ENCODE measurements at regions not wholly inside any gene's neighbourhood (a gene's known extent, or its start where the extent isn't known, plus 50 kb on each side); places are given as distances from the start of the nearest gene placed in this dataset.

GRCh38 chr4:41413670-41414411 is 124.1 kb upstream of the LIMCH1 start:
- intact Hi-C loops (cut with DNase I): no loop called here
- DNase-seq (ENCODE audit: missing footprints) (no peak), ATAC-seq (no peak)

- intact Hi-C loops (cut with DNase I): no loop called here
- ATAC-seq: no peak
- DNase-seq (ENCODE audit: missing footprints): no peak
Observed at GRCh38 chr4:41414412-41414779, 123.6 kb upstream of the LIMCH1 start.

GRCh38 chr4:41418444-41418843 is 119.5 kb upstream of the LIMCH1 start:
- intact Hi-C loops (cut with DNase I): loop anchor here (2.0 kb wide), 1 partner anchor 48 kb away; no protein-coding TSS in a partner anchor
- peak; percentile 94 for ATAC-seq

DNA sequence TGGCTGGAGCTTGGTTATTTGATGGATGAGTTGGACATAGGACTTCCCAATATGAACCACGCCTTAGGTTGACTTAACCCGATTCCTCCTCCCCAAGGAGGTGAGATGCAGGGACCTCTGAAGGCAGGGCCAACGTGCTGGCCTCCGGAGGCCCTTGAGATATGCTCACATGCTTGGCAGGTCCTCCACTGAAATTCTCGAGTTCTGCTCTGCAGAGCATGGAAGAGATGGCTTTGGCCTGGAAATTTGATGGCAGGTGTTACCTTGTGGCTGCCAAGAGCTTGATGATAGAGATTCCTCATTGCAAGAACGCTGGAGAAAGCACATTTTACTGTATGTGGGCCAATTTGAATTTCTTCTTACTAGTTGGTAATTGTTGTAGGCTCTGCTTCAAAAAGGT is 117.4 kb upstream of the LIMCH1 start:
- intact Hi-C loops (cut with DNase I): no loop called here
- ATAC-seq: no peak
- DNase-seq (ENCODE audit: missing footprints): peak; percentile 59

More at GRCh38 chr4:41418444-41418843, 119.5 kb upstream of the LIMCH1 start:
- peak; percentile 89 for DNase-seq (ENCODE audit: missing footprints)

DNA sequence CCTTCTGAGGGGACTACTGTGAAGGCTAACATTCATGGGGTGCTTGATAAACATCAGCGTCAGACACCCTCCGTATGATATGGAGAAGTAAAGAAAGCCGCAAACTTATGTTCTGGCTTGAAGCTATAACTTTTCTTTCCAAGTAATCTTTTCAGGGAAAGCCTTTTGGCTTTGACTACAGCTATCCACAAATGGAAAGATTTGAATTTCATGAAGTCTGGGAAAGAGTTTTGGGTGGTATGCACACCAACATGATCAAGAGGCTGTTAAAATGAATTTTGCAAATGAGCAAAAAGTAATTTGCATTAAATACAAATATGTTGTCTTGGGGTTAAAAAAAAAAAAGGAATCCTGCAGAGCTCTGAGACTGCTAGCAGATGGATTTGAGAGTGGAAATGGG is 114.8 kb upstream of the LIMCH1 start:
- no peak for ATAC-seq
- no peak for DNase-seq (ENCODE audit: missing footprints)
- intact Hi-C loops (cut with DNase I): no loop called here

DNA sequence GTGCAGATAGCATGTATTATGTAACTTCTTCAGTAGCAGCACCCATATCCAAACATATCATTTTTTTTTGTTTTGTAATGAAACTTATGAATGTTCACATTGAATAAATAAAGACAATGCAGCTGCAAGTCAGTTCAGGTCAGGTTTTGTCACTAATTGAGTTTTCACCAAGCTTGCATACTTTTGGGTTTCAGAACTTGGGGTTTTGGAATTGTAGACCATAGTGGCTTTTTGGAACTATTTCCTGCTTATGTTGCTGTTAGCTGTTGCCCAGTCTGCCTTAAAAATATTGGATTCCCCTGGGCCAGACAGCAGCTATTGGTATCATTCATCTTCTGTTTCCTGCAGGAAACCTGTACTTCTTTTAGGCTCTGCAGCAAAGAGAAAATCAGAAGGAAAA is 113.4 kb upstream of the LIMCH1 start:
- DNase-seq (ENCODE audit: missing footprints) (no peak), ATAC-seq (no peak)
- intact Hi-C loops (cut with DNase I): no loop called here

- intact Hi-C loops (cut with DNase I): loop anchor here (5.0 kb wide), 3 partner anchors 63 to 232 kb away; partner anchors contain the start of gene LIMCH1
- DNase-seq (ENCODE audit: missing footprints) (no peak), ATAC-seq (no peak)
Observed at GRCh38 chr4:41425650-41426049, 112.3 kb upstream of the LIMCH1 start.

DNA sequence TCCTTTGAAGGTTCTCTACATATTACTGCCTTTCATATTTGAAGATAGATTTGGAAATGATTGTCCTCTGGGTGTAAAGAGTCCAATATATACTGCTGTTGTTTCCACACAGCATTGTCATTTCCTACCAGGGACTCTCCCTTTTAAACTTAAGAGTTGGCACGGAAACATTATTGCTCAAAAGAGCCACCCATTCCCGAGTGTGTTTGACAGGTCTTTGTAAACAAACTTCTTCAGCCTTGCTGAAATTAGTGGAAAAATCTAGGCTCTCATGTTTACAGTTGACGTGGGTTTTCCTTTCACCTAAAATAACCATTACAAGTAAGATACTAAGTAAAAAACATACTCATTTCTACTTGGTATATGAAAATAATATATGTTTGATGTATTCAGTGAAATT is 111.4 kb upstream of the LIMCH1 start:
- intact Hi-C loops (cut with DNase I): loop anchor here (5.0 kb wide), 3 partner anchors 64 to 231 kb away; partner anchors contain the start of gene LIMCH1
- ATAC-seq: no peak
- no peak for DNase-seq (ENCODE audit: missing footprints)

DNA sequence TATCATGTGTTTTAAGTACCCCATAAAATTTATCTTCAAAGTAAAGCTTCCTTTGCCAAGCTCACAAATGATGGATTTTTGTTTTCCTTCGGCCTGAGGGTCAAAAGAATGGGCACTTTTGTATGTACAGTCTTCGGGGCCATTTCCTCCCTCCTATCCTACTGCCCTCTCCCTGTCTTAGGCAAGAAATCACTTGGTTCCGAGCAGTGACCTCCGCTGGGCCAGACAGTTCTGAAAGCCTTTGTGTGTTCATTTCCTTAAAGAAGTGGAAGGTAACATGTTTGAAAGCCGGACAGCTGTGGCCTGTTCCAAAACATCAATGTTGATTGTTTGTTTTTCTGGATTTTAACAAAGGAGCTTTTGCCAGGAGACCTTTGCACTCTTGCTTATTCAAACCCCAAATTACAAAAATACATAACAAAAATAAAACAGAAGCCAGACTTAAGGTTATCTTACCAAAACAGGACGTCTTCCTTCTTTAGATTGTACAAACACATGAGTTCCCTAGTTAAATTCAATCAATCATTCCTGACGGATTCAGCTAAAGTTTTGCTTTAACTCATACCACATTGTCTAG is 110.6 kb upstream of the LIMCH1 start:
- intact Hi-C loops (cut with DNase I): loop anchor here (5.0 kb wide), 3 partner anchors 65 to 230 kb away; partner anchors contain the start of gene LIMCH1
- DNase-seq (ENCODE audit: missing footprints) (peak; percentile 22), ATAC-seq (no peak)

- ATAC-seq (no peak), DNase-seq (ENCODE audit: missing footprints) (no peak)
- intact Hi-C loops (cut with DNase I): loop anchor here (5.0 kb wide), 3 partner anchors 66 to 229 kb away; partner anchors contain the start of gene LIMCH1
Observed at GRCh38 chr4:41427931-41428600, 109.9 kb upstream of the LIMCH1 start.

- DNase-seq (ENCODE audit: missing footprints) (no peak), ATAC-seq (no peak)
- intact Hi-C loops (cut with DNase I): loop anchor here (5.0 kb wide), 3 partner anchors 66 to 229 kb away; partner anchors contain the start of gene LIMCH1
Observed at GRCh38 chr4:41428601-41429279, 109.2 kb upstream of the LIMCH1 start.

GRCh38 chr4:41429280-41429669 is 108.7 kb upstream of the LIMCH1 start:
- DNase-seq (ENCODE audit: missing footprints) (no peak), ATAC-seq (peak; percentile 58)
- intact Hi-C loops (cut with DNase I): loop anchor here (5.0 kb wide), 3 partner anchors 67 to 228 kb away; partner anchors contain the start of gene LIMCH1

- DNase-seq (ENCODE audit: missing footprints) (no peak), ATAC-seq (peak; percentile 32)
- intact Hi-C loops (cut with DNase I): no loop called here
Observed at GRCh38 chr4:41430792-41431191, 107.2 kb upstream of the LIMCH1 start.

DNA sequence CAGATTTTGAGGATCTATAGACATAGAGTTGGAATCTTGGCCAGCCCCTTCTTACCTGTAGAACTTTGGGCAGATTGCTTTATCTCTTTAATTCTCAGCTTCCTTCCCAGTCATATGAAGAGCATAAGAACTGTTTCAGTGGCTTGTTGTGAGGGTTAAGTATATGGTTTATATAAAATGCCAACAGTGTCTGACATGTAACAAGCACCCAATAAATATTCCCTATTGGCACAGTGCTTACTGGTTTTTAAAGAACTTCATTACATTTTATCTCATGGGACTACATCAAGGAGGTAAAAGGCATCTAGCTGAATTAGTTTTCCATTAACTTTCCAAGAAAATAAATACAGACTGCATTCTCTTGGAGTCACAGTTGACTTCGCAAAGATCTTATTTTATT is 106.7 kb upstream of the LIMCH1 start:
- intact Hi-C loops (cut with DNase I): no loop called here
- ATAC-seq (no peak), DNase-seq (ENCODE audit: missing footprints) (no peak)

- no peak for ATAC-seq
- intact Hi-C loops (cut with DNase I): no loop called here
- no peak for DNase-seq (ENCODE audit: missing footprints)
Observed at GRCh38 chr4:41432219-41432618, 105.7 kb upstream of the LIMCH1 start.

DNA sequence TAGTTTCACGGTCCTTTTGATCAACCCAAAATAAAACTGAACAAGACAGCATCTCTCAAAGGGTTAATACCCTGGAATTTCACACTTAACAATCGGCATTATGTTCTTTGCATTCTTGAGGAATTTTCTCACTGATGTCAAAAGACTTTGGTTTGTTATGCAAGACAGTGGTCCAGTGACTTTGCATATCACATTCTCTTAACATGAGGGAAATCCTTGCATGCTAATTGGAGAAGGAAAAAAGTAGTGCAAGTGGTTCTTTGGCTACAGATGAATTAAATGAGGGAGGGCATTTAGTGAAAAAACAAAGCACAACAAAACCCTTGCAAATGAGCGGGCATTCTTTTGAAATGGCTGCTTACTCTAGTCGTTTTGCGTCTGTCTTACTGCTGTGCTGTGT is 105.1 kb upstream of the LIMCH1 start:
- intact Hi-C loops (cut with DNase I): no loop called here
- no peak for ATAC-seq
- DNase-seq (ENCODE audit: missing footprints): no peak

DNA sequence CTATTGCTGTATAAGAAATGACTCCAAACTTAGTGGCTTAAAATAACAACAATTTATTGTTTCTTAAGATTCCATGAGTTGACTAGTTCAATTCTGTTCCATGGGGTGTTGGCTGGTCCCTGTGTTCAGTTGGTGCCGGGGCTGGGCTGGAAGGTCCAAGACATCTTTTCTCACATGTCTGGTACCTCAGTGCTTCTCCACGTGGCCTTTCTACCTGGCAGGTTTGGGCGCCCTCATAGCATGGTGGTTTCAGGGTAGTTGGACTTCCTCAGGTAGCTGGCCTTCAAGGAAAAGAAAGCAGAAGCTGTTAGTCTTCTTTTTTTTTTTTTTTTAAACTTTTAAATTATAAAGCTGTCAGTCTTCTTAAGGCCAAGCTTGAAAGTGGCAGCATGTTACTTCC is 104.6 kb upstream of the LIMCH1 start:
- ATAC-seq: no peak
- intact Hi-C loops (cut with DNase I): no loop called here
- DNase-seq (ENCODE audit: missing footprints): no peak

DNA sequence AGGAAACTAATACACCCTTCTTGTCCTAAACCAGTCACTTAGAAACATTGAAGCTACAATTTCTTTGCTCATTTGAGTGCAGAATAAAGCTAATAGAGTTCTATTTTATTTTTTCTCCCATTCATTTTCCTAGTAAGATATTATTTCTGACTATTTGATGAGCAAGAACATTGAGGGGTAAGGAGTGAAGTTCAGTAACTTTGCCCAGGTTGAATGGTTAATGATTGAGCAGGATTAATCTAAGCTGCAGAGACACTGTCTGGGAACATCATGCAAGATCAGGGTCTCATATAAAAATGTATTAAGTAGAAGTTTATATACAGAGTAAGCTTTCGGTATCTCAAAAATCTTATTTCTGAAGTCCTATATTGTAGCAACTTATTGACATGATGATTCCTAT is 102.4 kb upstream of the LIMCH1 start:
- ATAC-seq: no peak
- DNase-seq (ENCODE audit: missing footprints): no peak
- intact Hi-C loops (cut with DNase I): no loop called here

DNA sequence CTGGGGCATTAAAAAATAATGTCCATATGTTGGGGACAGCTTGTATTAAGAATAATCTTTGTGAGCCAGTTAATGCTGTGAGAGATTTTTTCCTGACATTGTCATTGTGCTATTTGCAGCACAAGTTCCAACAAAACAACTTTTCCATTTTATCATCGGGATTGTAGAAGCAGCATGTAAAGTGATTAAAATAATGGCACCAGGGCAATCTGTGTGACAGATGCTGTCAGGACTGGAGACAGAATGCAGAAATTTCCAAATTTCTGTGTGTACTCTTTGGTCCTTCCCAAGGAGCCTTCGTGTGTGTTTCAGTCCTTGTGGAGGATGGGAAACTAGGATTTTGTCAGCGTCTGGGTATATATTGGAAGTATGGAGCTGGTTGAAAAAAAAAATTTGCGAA is 101.5 kb upstream of the LIMCH1 start:
- DNase-seq (ENCODE audit: missing footprints) (no peak), ATAC-seq (peak; percentile 10)
- intact Hi-C loops (cut with DNase I): no loop called here
